Activated T-cell treated with anti-CD3 and anti-CD28 coated beads, Interleukin-2, amount 50 U/mL, for 72 hours (primary cell): ENCODE measurements at regions not wholly inside any gene's neighbourhood (a gene's known extent, or its start where the extent isn't known, plus 50 kb on each side); places are given as distances from the start of the nearest gene placed in this dataset.
A peak's percentile ranks its signal among the peaks of the same experiment; 100 is the strongest.

ENCODE experiments used
- ATAC-seq, 2 donors: fragments of 150-1000 bp; cut with Tn5 transposase; replicated peaks in 1 of 2; 2 replicates each; pipeline ENCODE4 v1.10.0; 2021; ENCODE audit warnings: moderate library complexity in 2 of 2, mild to moderate bottlenecking in 1 of 2
- DNase-seq, 2 donors: peaks; one replicate each; pipeline ENCODE4 v3.0.0; 2021 to 2022; ENCODE audit warnings: mixed read lengths in 1 of 2
- H3K27ac Mint-ChIP-seq: one replicate; pipeline ENCODE4 v1.8.0; 2022; ENCODE audit warnings: mild to moderate bottlenecking, moderate library complexity, mixed read lengths
- H3K27me3 Mint-ChIP-seq: one replicate; pipeline ENCODE4 v1.8.0; 2022; ENCODE audit warnings: low read depth, mixed read lengths
- H3K36me3 Mint-ChIP-seq, 2 donors: one replicate each; pipeline ENCODE4 v1.8.0; 2022; ENCODE audit warnings: mixed read lengths in 2 of 2, mild to moderate bottlenecking in 1 of 2; ENCODE audit not compliant: insufficient read depth in 2 of 2
- H3K4me1 Mint-ChIP-seq: one replicate; pipeline ENCODE4 v1.8.0; 2022; ENCODE audit warnings: low read depth, mixed read lengths
- H3K4me3 Mint-ChIP-seq, 2 donors: one replicate each; pipeline ENCODE4 v1.8.0; 2022; ENCODE audit warnings: mild to moderate bottlenecking in 2 of 2, mixed read lengths in 2 of 2, moderate library complexity in 2 of 2
- H3K9me3 Mint-ChIP-seq, 2 donors: one replicate each; pipeline ENCODE4 v1.8.0; 2022; ENCODE audit warnings: mixed read lengths in 2 of 2

DNA sequence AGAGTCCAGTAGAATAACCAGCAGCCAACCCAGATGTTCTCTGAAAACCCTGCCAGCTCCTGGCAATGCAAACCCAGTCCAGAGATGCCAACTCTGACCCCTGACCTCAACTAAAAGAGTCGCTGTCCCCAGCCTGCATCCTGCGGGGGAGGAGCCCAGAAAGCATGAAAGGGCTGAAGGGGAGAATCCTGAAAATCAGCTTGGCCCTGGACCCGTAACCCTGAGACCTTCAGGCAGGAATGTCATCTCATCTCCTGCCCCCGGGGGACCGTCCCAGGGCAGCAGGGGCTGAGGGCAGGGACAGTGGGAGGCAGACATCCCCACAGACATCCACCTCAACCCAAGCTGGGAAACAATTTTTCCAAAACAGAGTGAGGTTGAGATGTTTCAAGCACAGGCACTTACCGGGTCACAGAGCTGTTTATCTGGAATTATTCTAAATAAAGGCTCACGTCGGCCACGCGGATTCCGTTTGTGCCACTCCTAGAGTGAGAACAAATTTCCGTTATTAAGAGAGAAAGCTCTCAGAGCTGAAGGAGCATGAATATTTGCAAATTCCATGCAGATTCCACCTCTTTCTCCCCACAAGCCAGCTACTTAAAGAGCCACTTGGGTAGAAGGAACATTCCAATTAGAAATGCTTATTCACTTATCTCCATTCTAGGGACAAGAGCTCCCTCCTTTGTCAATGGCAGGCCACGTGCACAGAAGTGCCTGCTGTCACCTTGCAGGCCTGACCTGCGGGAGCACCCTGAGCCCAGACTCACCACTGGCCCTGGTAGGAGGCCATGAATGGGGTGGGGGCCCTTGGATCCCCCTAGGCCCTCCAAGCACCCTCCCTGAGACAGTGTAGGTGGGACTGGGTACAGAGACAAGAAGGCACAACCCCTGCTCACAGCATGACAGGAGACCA lies 240.1 kb downstream of the NPHP4 start:
- no peaks in the 10 kb centered on the region for H3K4me1 Mint-ChIP-seq
- H3K27me3 Mint-ChIP-seq, result peaks cover 10% of the 10 kb centered on the region
- H3K4me3 Mint-ChIP-seq, result no peak overlapping the region
- ATAC-seq (no peak), DNase-seq (no peak)
- H3K27ac Mint-ChIP-seq, result no peak overlapping the region
- H3K9me3 Mint-ChIP-seq, result no peaks in the 10 kb centered on the region
- H3K36me3 Mint-ChIP-seq, result no peaks in the 10 kb centered on the region

DNA sequence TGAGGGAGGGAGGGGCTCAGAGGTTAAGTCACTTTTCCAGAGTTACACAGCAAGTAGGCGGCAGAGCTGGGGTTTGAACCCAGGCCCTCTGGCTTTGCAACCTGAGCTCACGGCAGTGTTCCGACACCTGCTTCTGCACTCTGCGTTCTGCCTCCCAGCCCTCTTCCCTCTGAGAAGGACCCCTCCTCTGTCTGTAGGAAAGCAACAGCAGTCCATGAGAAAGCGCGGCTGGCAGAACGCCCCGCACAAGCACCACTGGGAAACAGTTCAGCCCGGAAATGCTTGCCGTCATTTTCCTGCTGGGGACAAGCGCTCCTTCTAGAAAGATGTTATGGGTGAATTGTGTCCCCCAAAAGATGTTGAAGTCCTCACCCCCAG lies 241.1 kb downstream of the NPHP4 start:
- Mint-ChIP-seq H3K27ac (no peak overlapping the region), H3K36me3 (no peaks in the 10 kb centered on the region), H3K4me1 (no peaks in the 10 kb centered on the region), H3K4me3 (no peak overlapping the region), H3K27me3 (peaks cover 10% of the 10 kb centered on the region), H3K9me3 (no peaks in the 10 kb centered on the region)
- DNase-seq (no peak), ATAC-seq (no peak)

DNA sequence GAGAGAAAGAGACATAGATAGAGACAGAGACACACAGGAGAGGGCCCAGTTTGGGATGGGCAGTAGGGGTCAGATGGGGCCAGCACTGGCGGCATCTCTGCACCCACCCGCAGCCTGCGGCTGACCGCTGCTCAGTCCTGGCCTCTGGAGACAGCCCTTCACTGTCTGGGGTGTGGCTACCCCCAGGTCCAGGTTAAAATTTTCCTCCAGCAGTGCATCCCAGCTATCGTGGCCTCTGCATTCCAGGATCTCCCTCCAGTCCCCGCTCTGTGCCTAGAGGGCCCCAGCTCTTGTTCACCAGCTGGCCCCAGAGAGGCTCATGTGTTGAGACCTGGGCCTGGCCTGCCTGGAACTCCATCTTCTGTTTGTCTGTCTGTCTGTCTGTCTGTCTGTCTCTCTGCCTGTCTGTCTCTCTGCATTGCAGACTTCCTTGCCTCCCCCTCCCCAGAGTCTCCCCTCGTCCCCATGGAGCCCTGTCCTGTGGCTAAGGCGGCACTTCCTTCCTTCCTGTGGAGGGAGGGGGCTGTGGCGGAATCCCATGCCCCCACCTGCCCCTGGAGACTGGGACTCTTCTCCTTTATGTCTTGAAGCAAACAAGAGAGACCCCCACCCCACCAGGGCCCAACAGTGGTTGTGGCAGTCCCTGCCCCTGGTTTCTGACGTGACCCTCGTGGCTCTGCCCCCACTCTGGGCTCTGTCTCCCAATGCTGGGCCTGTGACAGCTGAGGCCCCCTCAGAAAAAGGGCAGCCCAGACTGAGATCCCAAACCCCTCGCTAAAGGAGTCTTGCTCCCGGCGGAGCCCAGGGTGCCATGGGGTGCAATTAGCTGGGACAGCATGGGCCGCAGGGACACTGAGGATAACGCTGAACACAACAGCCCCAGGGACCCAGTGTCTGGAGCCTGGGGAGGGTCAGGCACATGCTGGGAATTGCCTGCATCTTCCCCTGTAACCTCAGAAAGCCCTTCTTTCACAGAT lies 241.8 kb downstream of the NPHP4 start:
- no peak overlapping the region for H3K4me3 Mint-ChIP-seq
- ATAC-seq (no peak), DNase-seq (no peak)
- H3K27me3 Mint-ChIP-seq, result peaks cover 10% of the 10 kb centered on the region
- no peaks in the 10 kb centered on the region for H3K9me3 Mint-ChIP-seq
- no peaks in the 10 kb centered on the region for H3K4me1 Mint-ChIP-seq
- H3K27ac Mint-ChIP-seq, result no peak overlapping the region
- no peaks in the 10 kb centered on the region for H3K36me3 Mint-ChIP-seq

DNA sequence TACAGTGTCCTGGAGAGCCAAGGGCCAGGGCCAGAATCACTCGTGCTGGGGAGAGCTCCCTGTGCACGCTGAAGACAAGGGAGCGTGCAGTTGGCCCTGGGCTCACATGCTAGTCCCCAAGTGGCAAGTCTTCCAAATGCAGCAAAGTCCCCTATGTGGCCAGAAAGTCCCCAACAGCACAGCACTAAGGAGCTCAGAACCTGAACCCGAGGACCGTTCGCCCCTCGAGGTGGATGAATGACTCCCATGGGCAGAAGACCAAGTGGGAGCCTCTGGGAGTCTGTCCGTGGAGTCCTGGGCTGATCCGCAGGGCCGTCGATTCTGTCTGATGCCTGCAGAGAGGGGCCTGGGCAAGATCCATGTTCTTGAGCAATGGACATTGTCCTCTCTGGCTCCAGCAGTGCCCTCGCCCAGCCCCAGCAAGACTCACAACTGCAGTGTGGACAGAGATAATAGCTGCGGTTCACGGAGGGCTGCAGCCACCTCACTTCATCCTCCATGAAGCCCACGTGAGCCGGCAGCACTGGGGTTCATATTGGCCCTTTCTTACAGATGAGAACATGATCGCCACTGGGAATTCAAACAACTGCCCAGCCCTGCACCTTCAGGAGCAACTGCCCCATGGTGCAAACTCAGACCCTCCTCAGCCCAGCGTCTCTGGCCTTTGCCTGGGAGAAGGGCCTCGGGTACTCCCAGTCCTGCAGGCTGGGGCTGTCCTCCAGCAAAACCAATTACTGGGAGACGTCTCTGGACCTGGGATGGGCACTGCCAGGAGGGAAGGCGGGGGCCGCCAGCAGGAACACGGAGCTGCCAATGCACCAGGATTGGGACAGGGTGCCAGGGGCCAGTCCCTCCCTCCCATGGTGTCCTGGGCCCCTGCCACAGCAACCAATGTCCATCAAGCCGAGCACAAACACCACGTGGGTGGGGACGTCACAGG lies 243.7 kb downstream of the NPHP4 start:
- Mint-ChIP-seq H3K27me3 (peaks cover 17% of the 10 kb centered on the region), H3K27ac (no peak overlapping the region), H3K36me3 (no peaks in the 10 kb centered on the region), H3K4me1 (no peaks in the 10 kb centered on the region), H3K4me3 (no peak overlapping the region), H3K9me3 (no peaks in the 10 kb centered on the region)
- DNase-seq (no peak), ATAC-seq (no peak)

DNA sequence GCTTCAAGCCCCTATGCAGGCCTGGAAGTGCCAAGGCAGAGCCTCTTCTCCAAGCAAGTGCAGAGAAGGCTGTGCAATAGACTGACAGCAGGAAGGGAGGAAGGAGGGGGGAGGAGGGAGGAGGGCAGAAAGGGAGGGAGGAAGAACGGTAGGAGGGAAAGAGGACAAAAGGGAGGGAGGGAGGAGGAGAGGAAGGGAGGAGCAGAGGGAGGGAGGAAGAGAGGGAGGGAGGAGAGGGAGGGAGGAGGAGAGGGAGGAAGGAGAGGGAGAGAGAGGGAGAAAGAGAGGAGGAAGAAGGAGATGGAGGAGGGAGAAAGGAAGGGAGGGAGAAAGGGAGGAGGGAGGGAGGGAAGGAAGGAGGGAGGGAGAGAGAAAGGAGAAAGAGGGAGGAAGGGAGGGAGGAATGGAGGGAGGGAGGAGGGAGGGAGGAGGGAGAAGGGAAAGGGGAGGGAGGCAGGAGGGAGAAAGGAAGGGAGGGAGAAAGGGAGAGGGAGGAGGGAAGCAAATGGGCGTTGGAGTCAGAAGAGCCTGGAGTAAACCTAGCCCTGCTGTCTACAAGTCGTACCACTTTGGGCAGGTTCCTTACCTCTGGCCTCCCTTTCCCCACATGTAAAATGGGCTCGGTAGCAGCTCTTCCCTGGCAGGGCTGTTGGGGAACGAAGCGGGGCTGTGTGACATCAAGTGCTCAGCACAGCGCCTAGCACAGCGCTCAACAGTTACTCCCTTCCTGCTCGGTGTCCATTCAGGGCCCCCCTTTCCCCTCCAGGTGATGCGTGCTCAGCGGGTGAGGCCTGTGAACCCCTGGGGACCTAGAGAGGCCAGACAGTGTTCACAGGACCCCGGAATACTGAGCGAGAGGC lies 244.6 kb downstream of the NPHP4 start:
- Mint-ChIP-seq H3K27me3 (peaks cover 17% of the 10 kb centered on the region), H3K4me3 (no peak overlapping the region), H3K4me1 (no peaks in the 10 kb centered on the region), H3K27ac (no peak overlapping the region), H3K9me3 (no peaks in the 10 kb centered on the region), H3K36me3 (no peaks in the 10 kb centered on the region)
- ATAC-seq (no peak), DNase-seq (no peak)

DNA sequence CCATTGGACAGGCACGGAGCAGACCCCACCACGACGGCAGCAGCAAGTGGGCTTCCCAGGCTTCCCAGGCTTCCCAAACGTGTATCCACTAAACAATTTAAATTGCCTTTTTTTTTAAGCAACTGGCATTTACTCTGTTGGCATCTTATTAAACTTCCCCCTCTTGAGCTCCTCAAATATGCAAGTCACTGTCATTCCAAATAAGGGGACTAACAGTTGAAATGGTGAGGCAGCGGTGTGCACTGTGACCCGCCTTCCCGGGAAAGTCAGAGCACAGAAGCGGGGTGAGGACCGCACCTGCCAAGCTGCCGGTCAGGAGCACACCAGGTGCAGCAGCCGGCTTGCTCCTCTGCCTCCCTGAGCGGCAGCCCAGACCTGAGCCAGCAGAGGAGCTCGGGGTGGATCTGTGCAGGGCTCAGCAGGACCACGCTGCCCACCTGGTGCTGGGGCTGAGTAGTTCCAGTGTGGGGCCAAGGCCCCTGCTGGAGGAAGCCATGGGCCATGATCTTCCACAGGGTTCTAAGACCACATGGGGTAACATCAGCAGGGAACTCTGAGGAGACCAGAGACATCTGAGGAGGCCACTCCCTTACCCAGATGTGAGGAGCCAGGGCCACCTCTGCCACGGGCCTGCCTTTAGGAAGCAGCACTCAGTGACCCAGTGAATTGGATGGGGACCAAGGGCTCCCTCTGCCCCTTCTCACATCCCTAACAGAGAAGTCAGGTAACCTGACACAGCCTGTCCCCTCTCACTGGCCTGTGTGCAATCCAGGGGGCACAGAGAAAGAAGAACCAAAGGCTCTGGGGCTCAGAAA lies 245.4 kb downstream of the NPHP4 start:
- no peak for ATAC-seq
- no peaks in the 10 kb centered on the region for H3K4me1 Mint-ChIP-seq
- H3K36me3 Mint-ChIP-seq, result no peaks in the 10 kb centered on the region
- H3K9me3 Mint-ChIP-seq, result no peaks in the 10 kb centered on the region
- no peak for DNase-seq
- H3K4me3 Mint-ChIP-seq, result no peak overlapping the region
- H3K27me3 Mint-ChIP-seq, result peaks cover 17% of the 10 kb centered on the region
- no peak overlapping the region for H3K27ac Mint-ChIP-seq

DNA sequence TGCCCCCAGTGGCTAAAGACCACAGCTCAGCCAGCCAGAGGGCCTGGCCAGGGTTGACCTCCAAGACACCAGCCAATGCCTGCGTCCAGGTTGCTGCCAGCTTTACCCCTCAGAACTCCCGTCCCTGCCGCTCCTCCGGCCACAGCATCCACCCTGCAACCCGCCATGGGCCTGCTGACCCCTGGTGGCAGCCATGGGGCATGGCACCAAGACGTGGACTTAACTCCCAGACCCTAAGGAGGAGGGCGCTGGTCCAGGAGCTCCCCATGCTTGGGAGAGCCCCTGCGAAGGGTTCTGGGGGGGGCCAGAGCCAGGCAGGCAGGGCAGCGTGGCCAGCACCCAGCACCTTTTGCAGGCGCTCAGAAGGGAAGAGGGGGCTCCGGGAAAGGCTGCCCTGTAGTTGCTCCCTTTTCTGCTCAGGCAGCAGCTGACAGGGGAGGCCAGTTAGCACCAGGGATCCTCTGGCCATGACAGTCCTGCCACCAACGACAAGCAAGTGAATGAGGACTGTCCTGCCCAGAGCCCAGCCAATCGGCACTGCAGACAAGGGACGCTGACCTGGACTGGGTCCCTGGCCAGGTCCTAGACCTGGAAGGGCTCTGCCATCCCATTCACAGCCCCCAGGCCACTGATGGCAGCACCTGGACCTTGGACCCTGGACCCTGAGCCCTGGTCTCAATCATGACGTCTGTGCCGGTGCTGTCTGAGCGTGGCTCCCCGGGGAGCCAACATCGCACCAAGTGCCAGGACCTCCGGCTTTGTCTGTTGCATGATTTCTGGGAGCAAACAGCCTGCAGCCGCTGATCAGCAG lies 246.2 kb downstream of the NPHP4 start:
- peak; percentile 69 to 76 for ATAC-seq
- Mint-ChIP-seq H3K4me3 (no peak overlapping the region), H3K27ac (no peak overlapping the region), H3K4me1 (no peaks in the 10 kb centered on the region), H3K9me3 (no peaks in the 10 kb centered on the region), H3K27me3 (peaks cover 17% of the 10 kb centered on the region), H3K36me3 (no peaks in the 10 kb centered on the region)
- peak; percentile 61 to 71 for DNase-seq

DNA sequence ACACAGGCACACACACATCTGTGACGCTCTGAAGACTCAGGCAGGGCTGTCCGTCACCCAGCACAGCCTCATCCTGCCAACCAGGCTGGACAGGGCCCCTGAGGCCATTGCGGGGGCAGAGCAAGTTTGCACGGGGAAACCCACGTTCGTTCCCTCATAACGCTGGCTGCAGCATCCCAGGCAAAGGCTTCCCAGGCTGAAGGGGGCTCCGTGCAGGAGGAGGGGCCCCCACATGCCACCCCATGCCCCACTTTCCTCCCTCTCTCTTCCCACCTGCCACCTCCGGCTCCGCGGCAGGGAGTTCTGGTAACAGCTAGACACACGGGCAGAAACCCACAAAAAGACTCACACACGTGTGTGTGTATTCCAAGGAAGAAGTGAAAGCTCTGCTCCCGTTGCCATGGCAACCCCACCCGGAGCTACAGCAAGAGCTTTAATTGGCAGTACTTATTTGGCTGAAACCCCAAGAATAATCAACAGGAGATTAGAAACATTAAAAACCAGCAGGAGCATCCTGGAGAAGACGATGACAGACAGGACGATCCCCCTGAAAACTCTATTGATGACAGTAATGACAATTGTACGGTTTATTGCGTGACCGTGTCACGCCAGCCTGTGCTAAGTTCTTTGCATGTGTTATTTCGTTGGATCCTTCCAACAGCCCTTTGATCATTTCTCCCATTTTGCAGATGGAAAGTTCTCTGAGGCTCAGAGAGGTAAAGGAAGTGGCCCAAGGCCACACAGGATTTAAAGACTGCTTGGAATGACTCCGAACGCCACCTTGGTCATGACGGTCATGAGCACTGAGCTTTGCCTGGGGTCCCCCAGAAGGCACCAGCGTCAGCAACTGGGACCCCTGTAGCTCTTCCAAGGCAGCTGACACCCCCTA lies 247.1 kb downstream of the NPHP4 start:
- DNase-seq (no peak), ATAC-seq (no peak)
- Mint-ChIP-seq H3K4me3 (no peak overlapping the region), H3K27ac (no peak overlapping the region), H3K27me3 (peaks cover 17% of the 10 kb centered on the region), H3K4me1 (no peaks in the 10 kb centered on the region), H3K9me3 (no peaks in the 10 kb centered on the region), H3K36me3 (no peaks in the 10 kb centered on the region)

DNA sequence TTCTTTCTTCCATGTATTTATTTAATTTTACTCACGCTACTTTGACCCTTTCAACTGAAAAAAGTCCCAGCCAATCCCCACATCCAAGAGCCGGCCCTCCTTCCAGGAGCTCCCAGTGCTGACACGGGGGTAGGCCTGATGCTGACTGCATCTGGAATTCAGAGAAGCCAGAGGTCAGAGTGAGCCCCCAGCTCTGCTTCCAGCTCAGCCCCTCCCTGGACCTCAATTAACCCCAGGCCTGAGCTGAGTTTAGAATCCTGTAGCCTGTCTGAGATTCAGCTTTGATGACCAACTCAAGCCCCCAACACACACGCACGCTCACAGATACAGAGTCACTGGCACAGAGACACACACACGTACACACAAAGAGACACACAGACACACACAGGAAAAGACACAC lies 247.9 kb downstream of the NPHP4 start:
- ATAC-seq (no peak), DNase-seq (no peak)
- no peaks in the 10 kb centered on the region for H3K36me3 Mint-ChIP-seq
- H3K27me3 Mint-ChIP-seq, result peaks cover 9% of the 10 kb centered on the region
- H3K27ac Mint-ChIP-seq, result no peak overlapping the region
- no peak overlapping the region for H3K4me3 Mint-ChIP-seq
- H3K4me1 Mint-ChIP-seq, result no peaks in the 10 kb centered on the region
- no peaks in the 10 kb centered on the region for H3K9me3 Mint-ChIP-seq

DNA sequence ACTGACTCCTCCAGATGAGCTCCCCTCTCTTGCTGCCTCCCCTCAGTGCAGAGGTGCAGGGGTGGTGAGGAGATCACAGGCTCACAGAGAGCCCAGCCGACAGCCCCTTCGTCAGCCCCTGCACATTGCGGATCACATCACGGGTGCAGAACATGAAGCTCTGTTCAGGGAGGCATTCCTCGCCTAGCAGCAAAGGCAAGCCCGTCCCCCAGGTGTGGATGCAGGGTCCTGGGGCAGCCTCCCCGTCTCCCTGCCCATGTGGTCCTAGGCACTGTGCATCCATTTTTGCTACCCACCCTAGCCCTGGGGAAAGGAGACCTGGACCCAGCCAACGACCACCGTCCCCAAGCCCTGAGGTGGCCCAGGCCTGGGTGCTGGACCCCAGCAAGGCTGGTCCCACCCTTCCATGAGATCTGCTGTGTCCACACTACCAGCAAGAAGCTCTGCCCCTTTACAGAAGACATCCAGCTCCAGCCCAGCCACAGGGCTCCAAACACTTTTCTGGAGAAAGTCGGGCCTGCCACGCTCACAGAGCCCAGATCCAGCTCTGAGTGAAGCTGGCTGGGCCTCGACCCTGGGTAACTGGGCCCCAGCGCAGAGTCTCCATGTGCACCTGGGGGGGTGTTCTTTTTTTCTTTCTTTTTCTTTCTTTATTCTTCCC lies 248.7 kb downstream of the NPHP4 start:
- DNase-seq (no peak), ATAC-seq (no peak)
- Mint-ChIP-seq H3K4me1 (no peaks in the 10 kb centered on the region), H3K36me3 (no peaks in the 10 kb centered on the region), H3K9me3 (no peaks in the 10 kb centered on the region), H3K27ac (no peak overlapping the region), H3K4me3 (no peak overlapping the region), H3K27me3 (peaks cover 7% of the 10 kb centered on the region)
